Spleen (tissue), 11 donors: ENCODE measurements at regions not wholly inside any gene's neighbourhood (a gene's known extent, or its start where the extent isn't known, plus 50 kb on each side); places are given as distances from the start of the nearest gene placed in this dataset.
A peak's percentile ranks its signal among the peaks of the same experiment; 100 is the strongest.

Source experiments
- DNase-seq: peaks from one replicate; pipeline ENCODE4 v3.0.0-alpha.2; 2020
- H3K27ac ChIP-seq, 8 donors: fragments of 200-600 bp; sonication (generic) in 7 of 8; 1 replicate in 4 of 8; 2 replicates in 4 of 8; pipeline versions ENCODE4 v1.5.0 to v1.8.0; 2016 to 2021; ENCODE audit warnings: inconsistent platforms in 4 of 8, mild to moderate bottlenecking in 4 of 8, moderate library complexity in 1 of 8
- H3K27me3 ChIP-seq, 7 donors: fragments of 200-600 bp; sonication (generic) in 6 of 7; replicated peaks in 1 of 7; 1 replicate in 4 of 7; 2 replicates in 3 of 7; pipeline versions ENCODE4 v1.5.0 to v1.8.0; 2016 to 2021; ENCODE audit warnings: inconsistent platforms in 3 of 7, mild to moderate bottlenecking in 1 of 7
- H3K36me3 ChIP-seq, 6 donors: fragments of 200-600 bp; sonication (generic) in 5 of 6; 1 replicate in 4 of 6; 2 replicates in 2 of 6; pipeline versions ENCODE4 v1.5.0 to v1.8.0; 2016 to 2021; ENCODE audit warnings: inconsistent platforms in 2 of 6
- H3K4me1 ChIP-seq, 6 donors: fragments of 200-600 bp; sonication (generic) in 5 of 6; 1 replicate in 3 of 6; 2 replicates in 3 of 6; pipeline versions ENCODE4 v1.5.0 to v1.8.0; 2016 to 2021; ENCODE audit warnings: inconsistent platforms in 3 of 6
- H3K4me3 ChIP-seq, 8 donors: fragments of 200-600 bp; sonication (generic) in 7 of 8; 1 replicate in 4 of 8; 2 replicates in 4 of 8; pipeline versions ENCODE4 v1.5.0 to v1.8.0; 2016 to 2021; ENCODE audit warnings: inconsistent platforms in 4 of 8, mild to moderate bottlenecking in 4 of 8, moderate library complexity in 2 of 8
- H3K9me3 ChIP-seq, 8 donors: fragments of 200-600 bp; sonication (generic) in 7 of 8; 1 replicate in 4 of 8; 2 replicates in 4 of 8; pipeline versions ENCODE4 v1.5.0 to v1.8.0; 2016 to 2021; ENCODE audit warnings: inconsistent platforms in 4 of 8
- CTCF ChIP-seq, 11 experiments: fragments of 200-600 bp in 7 of 11; fragments of 450-650 bp in 4 of 11; sonication (generic) in 4 of 11; IDR thresholded peaks in 8 of 11; conservative IDR thresholded peaks in 3 of 11; 1 replicate in 7 of 11; 2 replicates in 4 of 11; pipeline versions ENCODE4 v1.4.0 to v1.8.0; 2016 to 2021; ENCODE audit warnings: antibody characterized with exemption in 11 of 11, inconsistent platforms in 4 of 11, mild to moderate bottlenecking in 1 of 11
- POLR2A ChIP-seq, 3 donors: fragments of 450-650 bp; IDR thresholded peaks; one replicate each; pipeline ENCODE4 v1.5.1; 2017; ENCODE audit warnings: antibody characterized with exemption in 3 of 3, mild to moderate bottlenecking in 1 of 3
- POLR2AphosphoS5 ChIP-seq, 3 donors: sonication (generic); formaldehyde crosslinking; IDR thresholded peaks; one replicate each; pipeline ENCODE4 v1.5.1; 2017; ENCODE audit warnings: antibody characterized with exemption in 3 of 3
- WGBS, 5 donors: extraction: QIAGEN DNeasy Blood & Tissue Kit in 3 of 5; methylation state at CpG; one replicate each; pipeline versions ENCODE4 v1.1.5 to v1.1.7; 2013 to 2018; 5-methylcytosine and 5-hydroxymethylcytosine counted together
- intact Hi-C: fragments of 100-400 bp; cut with DNase I; formaldehyde crosslinking; loops from one replicate; pipeline ENCODE4 v1.15.0; 2023; ENCODE audit warnings: low total_unique reads
- donor health status: healthy with polysubstance abuse.
- donor health status: DM: no; HTN: no; CAD: no; lungs with moderate emphysema.
- donor health status: DM: no; HTN: no; CAD: no.
- donor health status: Bipolar disorder and iron deficiency.
- donor health status: healthy.
- donor health status: DM: no; HTN: no; CAD: no.
- donor health status: DM: yes; HTN: yes; CAD: no.

- Histone ChIP-seq H3K36me3 (no peaks in the 10 kb centered on the region), H3K4me1 (peaks cover 10 to 50% (median 43%) of the 10 kb centered on the region in 6 donors), H3K27ac (no peak overlapping the region), H3K9me3 (no peaks in the 10 kb centered on the region), H3K27me3 (peaks cover 7 to 74% (median 55%) of the 10 kb centered on the region in 7 donors), H3K4me3 (peak overlapping the region in 1 of 8 donors; percentile 78)
- DNase-seq, result no peak
- no peak for TF ChIP-seq POLR2A (IDR thresholded peaks at IDR 0.05)
- TF ChIP-seq CTCF (IDR thresholded peaks at IDR 0.05 in 8 of 11, conservative IDR thresholded peaks at IDR 0.05 in 3 of 11), result no peak
- TF ChIP-seq POLR2AphosphoS5 (IDR thresholded peaks at IDR 0.05), result no peak
- intact Hi-C loops, result no loop called here
- 30 to 51% (median 31%) methylated on average over 17 to 32 of the region's 32 CpGs for WGBS, 5 donors
Observed at GRCh38 chr7:114087653-114088469, 169.1 kb upstream of the PPP1R3A start.

- H3K9me3 ChIP-seq, result no peaks in the 10 kb centered on the region
- peak; percentile 60 for DNase-seq
- H3K27me3 ChIP-seq, result peaks cover 7 to 80% (median 63%) of the 10 kb centered on the region in 7 donors
- TF ChIP-seq POLR2AphosphoS5 (IDR thresholded peaks at IDR 0.05) (no peak), CTCF (IDR thresholded peaks at IDR 0.05 in 8 of 11, conservative IDR thresholded peaks at IDR 0.05 in 3 of 11) (no peak), POLR2A (IDR thresholded peaks at IDR 0.05) (no peak)
- peaks cover 12 to 57% (median 51%) of the 10 kb centered on the region in 6 donors for H3K4me1 ChIP-seq
- H3K4me3 ChIP-seq, result peak overlapping the region; percentile 40 to 78 (median 56)
- no peaks in the 10 kb centered on the region for H3K36me3 ChIP-seq
- intact Hi-C loops, result no loop called here
- WGBS, 5 donors, result 1 to 5% (median 3%) methylated on average over 29 to 54 of the region's 54 CpGs
- no peak overlapping the region for H3K27ac ChIP-seq
Observed at GRCh38 chr7:114086914-114087652, 168.3 kb upstream of the PPP1R3A start.

GRCh38 chr7:114086537-114086913, 167.7 kb upstream of the PPP1R3A start:
- no peaks in the 10 kb centered on the region for H3K36me3 ChIP-seq
- TF ChIP-seq POLR2A (IDR thresholded peaks at IDR 0.05) (no peak), POLR2AphosphoS5 (IDR thresholded peaks at IDR 0.05) (no peak), CTCF (IDR thresholded peaks at IDR 0.05 in 8 of 11, conservative IDR thresholded peaks at IDR 0.05 in 3 of 11) (no peak)
- peaks cover 13 to 59% (median 52%) of the 10 kb centered on the region in 6 donors for H3K4me1 ChIP-seq
- no peak for DNase-seq
- H3K4me3 ChIP-seq, result peak overlapping the region; percentile 40 to 78 (median 56)
- 1 to 3% (median 1%) methylated on average over 10 to 31 of the region's 31 CpGs for WGBS, 5 donors
- H3K9me3 ChIP-seq, result no peaks in the 10 kb centered on the region
- peaks cover 7 to 86% (median 69%) of the 10 kb centered on the region in 7 donors for H3K27me3 ChIP-seq
- H3K27ac ChIP-seq, result peak overlapping the region in 3 of 8 donors; percentile 49 to 69 (median 68)
- intact Hi-C loops, result no loop called here
